ENCODE measurements at regions not wholly inside any gene's neighbourhood (a gene's known extent, or its start where the extent isn't known, plus 50 kb on each side); places are given as distances from the start of the nearest gene placed in this dataset.

DNA sequence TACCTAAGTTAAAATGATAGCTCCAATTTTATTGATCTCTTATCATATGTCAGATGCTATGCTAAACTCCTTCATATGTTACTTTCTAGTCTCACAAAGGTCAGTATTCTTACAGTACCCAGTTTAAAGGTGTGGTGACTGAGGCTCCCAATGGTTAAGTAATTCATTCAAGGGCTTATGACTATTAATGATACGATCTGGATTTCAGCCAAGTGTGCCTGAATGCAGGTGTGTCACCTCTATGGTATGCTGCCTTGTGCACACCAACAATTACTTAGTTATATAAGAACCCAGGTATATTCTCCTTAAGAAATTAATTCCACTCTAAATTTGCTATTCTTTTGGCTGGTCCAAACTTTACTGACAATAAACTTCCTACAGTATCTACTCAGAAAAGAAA is 84.6 kb upstream of the TRPC4 start:
- H3K27ac ChIP-seq (ENCODE audit: insufficient read length, low read depth, low read length) = no peak overlapping the region
- H3K4ac ChIP-seq (ENCODE audit: low read depth, low read length) = no peak overlapping the region
- Mint-ChIP-seq H3K36me3 (ENCODE audit: insufficient read depth in 1 of 3, low read depth in 3 of 3) (no peaks in the 10 kb centered on the region), H3K4me1 (peaks cover 0 to 8% of the 10 kb centered on the region in 2 experiments; a peak in 2 of 4 replicates), H3K27me3 (ENCODE audit: low read depth) (no peaks in the 10 kb centered on the region), H3K27ac (no peak overlapping the region), H3K9me3 (peaks cover 0 to 2% of the 10 kb centered on the region in 2 experiments; a peak in 1 of 5 replicates), H3K4me3 (no peak overlapping the region)
- H4K8ac ChIP-seq (replicated peaks; ENCODE audit: insufficient read length, low read depth, low read length) = no peak overlapping the region
- DNase-seq = no peak
- H2AK5ac ChIP-seq (ENCODE audit: insufficient read length, low read length) = no peak overlapping the region
- H3K56ac ChIP-seq (ENCODE audit: insufficient read length, low read depth, low read length) = no peak overlapping the region
- no peak overlapping the region for H2BK5ac ChIP-seq (ENCODE audit: insufficient read length, low read length)
- H3K4me2 ChIP-seq (ENCODE audit: insufficient read depth, insufficient read length, low read length) = no peak overlapping the region
- no peak overlapping the region for H2BK120ac ChIP-seq (ENCODE audit: low read depth, low read length, poor library complexity, severe bottlenecking)
- H3K9ac ChIP-seq (ENCODE audit: extremely low read depth, insufficient read length, low read length) = no peak overlapping the region
- H3K18ac ChIP-seq (ENCODE audit: insufficient read length, low read depth, low read length) = no peak overlapping the region
- no peaks in the 10 kb centered on the region for H3K79me2 ChIP-seq (ENCODE audit: insufficient read depth, low read length)
- H4K91ac ChIP-seq (ENCODE audit: insufficient read length, low read depth, low read length) = no peak overlapping the region
- no peak overlapping the region for H2BK12ac ChIP-seq (ENCODE audit: insufficient read length, low read depth, low read length)
- no peak overlapping the region for H2AFZ ChIP-seq (ENCODE audit: low read length)
- TF ChIP-seq, protein P1, sequence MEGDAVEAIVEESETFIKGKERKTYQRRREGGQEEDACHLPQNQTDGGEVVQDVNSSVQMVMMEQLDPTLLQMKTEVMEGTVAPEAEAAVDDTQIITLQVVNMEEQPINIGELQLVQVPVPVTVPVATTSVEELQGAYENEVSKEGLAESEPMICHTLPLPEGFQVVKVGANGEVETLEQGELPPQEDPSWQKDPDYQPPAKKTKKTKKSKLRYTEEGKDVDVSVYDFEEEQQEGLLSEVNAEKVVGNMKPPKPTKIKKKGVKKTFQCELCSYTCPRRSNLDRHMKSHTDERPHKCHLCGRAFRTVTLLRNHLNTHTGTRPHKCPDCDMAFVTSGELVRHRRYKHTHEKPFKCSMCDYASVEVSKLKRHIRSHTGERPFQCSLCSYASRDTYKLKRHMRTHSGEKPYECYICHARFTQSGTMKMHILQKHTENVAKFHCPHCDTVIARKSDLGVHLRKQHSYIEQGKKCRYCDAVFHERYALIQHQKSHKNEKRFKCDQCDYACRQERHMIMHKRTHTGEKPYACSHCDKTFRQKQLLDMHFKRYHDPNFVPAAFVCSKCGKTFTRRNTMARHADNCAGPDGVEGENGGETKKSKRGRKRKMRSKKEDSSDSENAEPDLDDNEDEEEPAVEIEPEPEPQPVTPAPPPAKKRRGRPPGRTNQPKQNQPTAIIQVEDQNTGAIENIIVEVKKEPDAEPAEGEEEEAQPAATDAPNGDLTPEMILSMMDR (conservative IDR thresholded peaks at IDR 0.05) = no peak
- WGBS (ENCODE audit: extremely low coverage, insufficient read length, low lambda C conversion rate) = no CpG with 5 or more reads among the region's 1 CpG
- no peaks in the 10 kb centered on the region for H4K20me1 ChIP-seq (ENCODE audit: control insufficient read depth, insufficient read depth, insufficient read length)
- no peak overlapping the region for H4K5ac ChIP-seq (ENCODE audit: insufficient read length, low read depth, low read length)
- H3K23ac ChIP-seq (ENCODE audit: insufficient read length, low read depth, low read length) = no peak overlapping the region
- H3K27me3 ChIP-seq (ENCODE audit: insufficient read depth, low read length) = no peaks in the 10 kb centered on the region
- H3T11ph ChIP-seq (ENCODE audit: low read length) = no peak overlapping the region
- H3K14ac ChIP-seq (ENCODE audit: insufficient read depth, low read length) = no peak overlapping the region
- H3K79me1 ChIP-seq (ENCODE audit: insufficient read depth, low read depth, low read length, poor library complexity, severe bottlenecking) = no peaks in the 10 kb centered on the region
- no peaks in the 10 kb centered on the region for H3K9me3 ChIP-seq (ENCODE audit: control insufficient read depth, low read depth, low read length)
- no peaks in the 10 kb centered on the region for H3K4me1 ChIP-seq (ENCODE audit: insufficient read depth, low read length)
- no peaks in the 10 kb centered on the region for H3K23me2 ChIP-seq (ENCODE audit: insufficient read length, low read depth, low read length, poor library complexity, severe bottlenecking)
- no peak overlapping the region for H2BK20ac ChIP-seq (ENCODE audit: low read depth, low read length, poor library complexity, severe bottlenecking)
- H2BK15ac ChIP-seq (ENCODE audit: low read depth, low read length) = no peak overlapping the region

All from H9 (cell line).